Inflammatory macrophage treated with lipopolysaccharide for 4 hours (primary cell): ENCODE measurements at regions not wholly inside any gene's neighbourhood (a gene's known extent, or its start where the extent isn't known, plus 50 kb on each side); places are given as distances from the start of the nearest gene placed in this dataset.

ENCODE experiments used
- DNase-seq: peaks from one replicate; pipeline ENCODE4 v3.0.0-alpha.2; 2020

GRCh38 chr1:163013826-163014600, 55.1 kb upstream of the RGS4 start:
- no peak for DNase-seq

GRCh38 chr1:163006051-163006834, 62.9 kb upstream of the RGS4 start:
- no peak for DNase-seq

DNA sequence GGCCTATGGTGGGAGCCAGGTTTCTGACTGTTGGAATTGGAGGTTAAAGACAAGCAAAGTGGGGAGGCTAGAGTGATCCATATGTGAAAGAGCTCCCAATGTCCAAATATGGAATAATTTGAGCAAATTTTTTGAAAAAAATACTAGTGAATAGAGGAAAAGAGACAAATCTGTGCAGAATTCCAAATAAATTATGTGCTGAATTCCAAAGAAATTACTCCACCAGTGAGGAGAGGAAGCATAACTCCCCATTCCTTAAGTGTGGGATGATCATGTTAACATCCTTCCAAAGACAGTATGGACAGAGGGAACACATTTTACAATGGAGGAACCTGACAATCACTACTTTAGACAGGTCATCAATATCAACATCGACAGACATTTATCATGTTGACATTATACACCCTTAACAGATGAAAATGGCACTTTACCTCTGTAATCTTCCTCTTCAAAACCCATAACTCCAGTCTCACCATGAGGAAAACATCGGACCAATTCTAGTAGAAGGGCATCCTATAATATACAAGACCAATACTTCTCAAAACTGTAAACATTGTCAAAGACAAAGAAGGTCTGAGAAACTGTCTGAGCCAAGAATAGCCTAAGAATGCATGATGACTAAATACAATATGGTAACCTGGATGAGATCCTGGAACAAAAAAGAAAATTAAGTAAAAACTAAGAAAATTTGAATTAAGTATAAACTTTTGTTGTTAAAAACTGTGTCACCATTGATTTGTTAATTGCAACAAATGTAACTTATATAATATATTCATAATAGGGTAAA, 71.5 kb upstream of the RGS4 start:
- DNase-seq, result no peak

DNA sequence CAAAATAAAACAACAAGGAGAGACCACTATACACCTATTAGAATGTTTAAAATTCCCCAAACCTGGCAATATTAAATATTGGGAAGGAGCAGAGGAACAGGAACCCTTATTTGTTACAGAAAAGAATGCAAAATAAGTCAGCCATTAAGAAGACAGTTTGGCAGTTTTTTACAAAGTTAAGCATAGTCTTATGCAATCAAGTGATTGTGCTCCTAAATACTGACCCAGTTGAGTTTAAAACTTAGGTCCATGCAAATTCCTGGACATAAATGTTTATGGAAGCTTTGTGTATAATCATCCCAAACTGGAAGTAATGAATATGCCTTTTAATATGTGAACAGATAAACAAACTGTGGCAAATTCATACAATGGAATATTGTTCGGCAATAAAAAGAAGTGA, 72.9 kb upstream of the RGS4 start:
- no peak for DNase-seq

DNA sequence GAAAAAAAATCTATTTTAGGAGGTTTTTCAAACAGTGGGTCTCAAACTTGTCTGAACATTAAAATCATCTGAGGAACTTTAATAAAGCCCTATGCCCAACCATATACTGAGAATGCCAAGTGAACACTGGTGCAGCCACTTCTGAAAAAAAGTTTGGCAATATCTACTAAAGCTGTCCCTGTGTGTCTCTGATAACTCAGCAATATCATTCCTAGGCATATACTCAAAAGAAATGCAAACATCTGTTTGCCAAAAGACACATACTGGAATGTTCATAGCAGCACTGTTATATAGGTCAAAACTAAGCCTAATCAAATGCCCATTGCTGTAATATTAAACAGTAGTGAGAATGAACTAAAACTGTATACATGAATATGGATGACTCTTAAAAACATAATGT, 74.2 kb upstream of the RGS4 start:
- no peak for DNase-seq

- no peak for DNase-seq
Observed at GRCh38 chr1:162993846-162994245, 75.3 kb upstream of the RGS4 start.

DNA sequence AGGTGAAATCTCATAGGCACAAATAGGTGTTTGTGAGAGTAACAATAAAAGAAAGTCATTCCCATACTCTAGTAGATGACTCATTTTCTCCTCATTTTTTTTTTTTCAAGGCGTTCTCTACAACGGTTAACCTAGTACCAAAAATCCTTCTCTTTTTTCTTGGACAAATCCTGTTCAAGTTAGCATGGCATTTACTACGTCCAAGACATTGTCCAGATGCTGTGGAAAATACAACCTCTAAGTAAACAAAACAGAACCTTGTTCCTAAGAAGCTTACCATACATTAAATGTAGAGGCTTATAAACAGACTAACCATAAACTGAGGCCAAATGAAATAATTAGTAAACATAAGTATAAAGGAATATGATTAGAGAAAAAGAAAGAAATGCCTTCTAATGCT, 76.2 kb upstream of the RGS4 start:
- no peak for DNase-seq

GRCh38 chr1:162991444-162991843, 77.7 kb upstream of the RGS4 start:
- no peak for DNase-seq

- DNase-seq, result no peak
Observed at GRCh38 chr1:162990665-162991064, 78.5 kb upstream of the RGS4 start.

DNA sequence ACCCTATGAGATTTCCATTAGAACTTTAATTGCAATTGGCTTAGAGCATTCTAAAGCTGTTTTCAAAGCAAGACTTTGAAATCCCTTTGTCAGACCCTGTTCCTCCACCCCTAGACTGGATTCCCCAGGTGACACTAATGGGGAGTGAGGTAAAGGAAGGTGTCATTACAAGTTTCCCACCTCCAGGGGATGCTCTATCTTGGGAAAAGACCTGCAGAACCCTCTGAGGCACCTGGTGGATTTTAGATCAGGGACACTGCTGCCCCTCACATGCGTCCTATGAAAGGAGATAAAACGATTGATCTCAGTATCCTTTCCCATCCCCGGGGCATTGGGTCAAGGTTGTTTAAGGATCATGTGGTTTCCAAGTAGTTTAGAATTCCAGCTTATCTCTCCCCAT, 80.3 kb upstream of the RGS4 start:
- no peak for DNase-seq

GRCh38 chr1:162987866-162988265, 81.3 kb upstream of the RGS4 start:
- no peak for DNase-seq

- no peak for DNase-seq
Observed at GRCh38 chr1:162985816-162986435, 83.2 kb upstream of the RGS4 start.

DNA sequence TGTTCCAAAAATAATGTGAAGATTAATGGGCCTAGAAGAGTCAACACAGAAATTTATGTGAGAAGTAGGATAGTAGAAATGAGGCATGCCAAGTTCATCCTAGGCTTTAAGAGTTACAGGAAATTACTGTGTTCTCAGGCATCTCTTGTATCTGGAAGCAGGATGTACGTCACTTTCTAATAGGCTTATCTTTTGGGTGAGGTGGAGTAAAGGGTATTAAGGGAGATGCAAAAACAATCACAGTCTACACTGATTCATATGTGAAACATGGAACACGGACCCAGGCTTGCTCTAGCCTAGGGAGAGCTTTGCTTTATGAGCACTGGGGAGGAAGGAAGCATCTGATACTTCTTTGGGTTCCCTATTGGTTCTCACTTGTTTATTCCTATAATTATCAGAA, 84.5 kb upstream of the RGS4 start:
- DNase-seq, result no peak

- no peak for DNase-seq
Observed at GRCh38 chr1:162983671-162984425, 85.3 kb upstream of the RGS4 start.

DNA sequence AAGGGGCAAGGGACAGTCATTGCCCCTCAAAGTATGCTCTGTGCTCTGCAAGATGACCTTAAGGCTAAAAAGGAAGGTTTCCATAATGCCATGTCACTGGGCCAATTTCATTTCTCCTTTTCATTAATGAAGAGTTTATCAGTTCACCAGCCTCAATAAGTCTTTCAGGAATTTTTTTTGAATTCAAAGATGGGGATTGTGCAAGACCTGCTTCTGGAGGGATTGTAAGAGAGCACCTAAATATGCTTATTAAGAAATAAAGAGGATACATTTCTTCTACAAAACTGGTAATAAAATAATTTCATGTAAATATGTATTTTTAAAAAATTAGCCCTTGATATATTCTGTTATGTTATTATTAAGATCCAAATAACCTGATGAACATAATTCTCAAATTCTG, 86.8 kb upstream of the RGS4 start:
- DNase-seq, result no peak

DNA sequence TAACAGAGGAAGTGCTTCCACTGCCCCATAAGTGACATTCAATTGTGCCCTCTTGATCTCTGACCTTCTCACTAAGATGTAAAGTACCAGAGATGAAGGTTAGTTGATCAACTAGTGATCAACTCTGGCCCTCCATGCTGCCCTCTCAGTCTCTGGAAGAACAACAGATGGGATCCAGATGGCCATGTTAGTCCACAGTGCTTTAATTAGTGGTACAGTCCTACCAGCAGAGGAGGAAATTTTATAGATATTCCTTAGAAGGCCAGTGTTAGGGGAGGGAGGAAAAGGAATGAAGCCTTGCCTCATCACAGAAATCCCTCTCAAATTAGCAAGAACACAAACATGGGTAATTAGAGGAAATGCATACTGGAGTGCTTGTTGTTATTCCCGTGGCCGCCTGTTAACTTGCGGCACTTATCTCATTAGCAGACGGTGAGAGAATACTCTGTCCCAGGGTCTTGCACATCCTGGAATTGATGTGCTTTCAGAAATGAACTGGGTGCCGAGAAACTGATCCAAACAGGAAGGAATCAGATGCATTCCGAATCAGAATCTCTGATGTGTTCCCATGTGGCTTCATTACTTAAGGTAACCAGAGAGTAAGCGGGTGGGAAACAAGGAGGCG, 91.1 kb upstream of the RGS4 start:
- no peak for DNase-seq

- DNase-seq, result no peak
Observed at GRCh38 chr1:162976628-162977027, 92.5 kb upstream of the RGS4 start.

DNA sequence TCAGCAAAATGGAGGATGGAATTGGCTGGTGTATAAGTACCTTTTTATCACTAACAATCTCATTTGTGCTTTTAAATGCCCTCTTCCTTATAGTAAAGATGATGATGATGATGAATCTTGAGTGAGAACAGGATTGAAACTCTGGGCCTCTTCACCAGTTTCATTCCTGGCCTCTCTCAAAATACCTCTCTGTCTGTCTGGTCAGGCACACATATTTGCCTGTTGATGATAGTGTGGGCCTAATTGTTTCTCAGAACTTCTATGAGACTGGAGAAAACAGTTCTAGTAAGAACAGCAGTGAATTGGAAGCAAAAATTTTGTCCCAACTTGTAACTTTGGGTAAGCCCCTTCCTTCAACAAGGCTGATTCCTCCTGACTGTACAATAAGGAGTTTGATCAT, 94.4 kb upstream of the RGS4 start:
- DNase-seq, result no peak

DNA sequence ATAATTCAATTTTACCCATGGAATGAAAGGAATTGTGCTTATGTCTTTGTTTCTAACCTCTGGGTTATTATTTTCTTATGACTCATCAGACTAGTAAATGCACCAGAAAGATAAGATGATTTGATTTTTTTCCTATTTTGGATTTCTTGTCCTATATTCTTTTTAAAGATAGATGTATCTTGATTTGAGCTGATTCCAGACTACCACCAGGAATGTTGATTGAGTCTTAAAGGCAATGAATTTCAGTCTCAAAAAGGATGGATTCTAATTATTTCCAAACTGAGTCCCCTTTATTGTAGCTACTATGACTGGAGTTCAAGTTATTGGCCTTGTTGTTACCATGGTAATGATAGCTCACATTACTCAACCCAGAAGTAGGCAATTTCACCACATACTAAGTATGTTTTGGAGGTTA, 95.8 kb upstream of the RGS4 start:
- no peak for DNase-seq

DNA sequence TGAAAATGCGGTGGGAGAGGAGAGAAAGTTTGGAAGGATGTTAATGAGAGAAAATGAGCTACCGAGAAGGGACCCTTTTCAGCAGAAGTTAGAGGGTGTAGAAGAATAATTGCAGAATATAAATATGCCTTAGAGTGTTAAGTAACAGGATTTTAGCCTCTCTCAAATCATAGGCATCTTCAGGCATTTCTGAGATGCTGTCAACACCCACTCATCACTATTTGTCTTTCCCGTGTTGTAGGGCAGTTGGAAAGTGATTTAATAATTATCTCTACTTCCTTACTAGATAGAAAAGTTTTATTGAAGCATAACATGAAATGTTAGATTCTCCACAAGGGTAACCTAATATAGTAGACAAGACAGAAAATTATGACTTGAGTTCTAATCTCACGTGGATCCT, 96.4 kb upstream of the RGS4 start:
- DNase-seq, result no peak

GRCh38 chr1:162970021-162970420, 99.1 kb upstream of the RGS4 start:
- DNase-seq, result no peak

GRCh38 chr1:162966613-162967012, 102.5 kb upstream of the RGS4 start:
- no peak for DNase-seq
